ENCODE measurements at regions not wholly inside any gene's neighbourhood (a gene's known extent, or its start where the extent isn't known, plus 50 kb on each side); places are given as distances from the start of the nearest gene placed in this dataset.

DNA sequence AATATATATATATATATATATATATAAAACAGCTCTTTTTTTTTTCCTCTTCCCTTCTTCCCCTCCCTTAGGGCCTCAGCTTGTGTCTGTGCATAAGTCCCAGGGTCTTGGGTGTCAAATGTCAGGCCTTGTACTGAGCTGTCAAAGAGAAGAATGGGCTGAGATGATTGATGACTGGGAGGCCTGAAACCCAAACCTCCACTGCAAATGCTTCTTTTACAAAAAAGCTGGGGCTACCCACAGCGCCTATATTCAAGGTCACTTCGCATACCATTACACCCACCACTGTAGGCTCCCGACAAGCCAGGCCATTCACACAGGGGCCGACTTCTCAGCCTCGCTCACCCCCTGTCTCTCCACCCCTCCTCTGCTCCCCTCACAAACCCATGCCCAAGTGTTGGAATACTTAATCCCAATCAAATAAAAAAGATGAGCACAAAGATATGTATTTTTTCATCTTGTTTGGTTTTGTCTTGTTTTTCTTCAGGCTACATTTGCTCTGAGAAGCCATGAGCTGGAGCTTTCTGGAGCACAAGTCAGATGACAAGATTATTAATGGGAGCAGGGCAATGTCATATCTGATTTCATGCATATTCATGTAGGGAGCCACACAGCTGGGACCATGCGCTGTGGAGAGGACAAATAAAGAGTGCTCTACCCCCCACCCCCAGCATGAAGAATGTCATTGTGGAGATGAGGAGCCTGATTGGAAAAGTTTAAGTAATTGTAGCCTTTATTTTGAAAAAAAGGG is 614.4 kb upstream of the NR2F2 start:
- intact Hi-C loops (cut with DNase I): no loop called here
- DNase-seq: no peak
- ATAC-seq: no peak

DNA sequence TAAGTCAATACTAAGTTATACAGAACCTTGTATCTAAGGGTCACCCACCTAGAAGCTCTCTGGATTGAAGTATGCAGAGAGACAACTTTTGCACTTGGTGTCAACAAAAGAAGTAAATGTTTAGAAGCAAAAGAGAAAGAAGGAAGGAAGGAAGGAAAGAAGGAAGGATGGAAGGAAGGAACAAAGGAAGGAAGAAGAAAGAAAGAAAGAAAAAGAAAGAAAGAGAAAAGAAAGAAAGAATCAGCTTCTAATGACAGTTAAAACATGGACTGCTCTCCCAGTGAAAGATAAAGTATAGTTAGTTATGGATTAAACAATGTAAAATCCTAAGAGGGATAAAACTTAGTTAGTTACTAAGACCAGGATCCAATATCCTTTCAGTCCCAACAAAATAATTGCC is 613.8 kb upstream of the NR2F2 start:
- ATAC-seq (no peak), DNase-seq (no peak)
- intact Hi-C loops (cut with DNase I): no loop called here

GRCh38 chr15:95718441-95718840 is 612.1 kb upstream of the NR2F2 start:
- ATAC-seq (peak; percentile 82 to 97), DNase-seq (peak; percentile 41)
- intact Hi-C loops (cut with DNase I): no loop called here

DNA sequence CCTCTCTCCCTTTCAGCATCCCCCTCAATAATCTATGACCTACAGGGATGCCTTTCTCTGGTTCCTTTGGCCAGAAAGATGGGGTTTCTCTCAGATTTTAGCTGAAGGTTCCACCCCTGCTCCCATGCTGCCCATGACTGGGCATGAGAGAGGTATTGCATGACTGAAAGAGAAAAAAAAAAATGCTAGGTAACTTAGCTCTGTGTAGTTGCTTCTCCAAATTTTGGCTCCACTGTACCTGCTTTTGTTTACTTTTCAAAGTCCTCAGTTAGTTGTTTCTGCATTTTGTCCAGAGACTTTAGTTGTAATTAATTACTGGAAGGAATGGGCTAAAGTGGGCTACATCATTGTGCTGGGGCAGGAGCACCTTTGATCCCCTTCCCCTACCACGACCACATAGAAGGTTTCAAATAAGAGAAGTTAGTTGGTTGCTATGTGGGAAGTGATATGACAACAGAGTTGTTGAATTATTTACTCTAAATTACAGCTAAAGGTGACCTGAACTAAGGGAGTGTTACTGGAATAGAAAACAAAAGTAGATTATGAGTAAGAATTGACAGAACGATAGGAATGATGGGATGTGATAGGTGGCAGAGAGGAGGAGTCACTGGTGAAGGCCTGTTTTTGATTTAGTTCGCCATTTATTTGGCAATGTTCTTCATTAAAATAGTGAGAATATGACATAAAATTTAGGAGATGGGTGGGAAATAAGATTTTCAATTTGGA is 605.4 kb upstream of the NR2F2 start:
- DNase-seq (no peak), ATAC-seq (no peak)
- intact Hi-C loops (cut with DNase I): no loop called here

- intact Hi-C loops (cut with DNase I): no loop called here
- no peak for ATAC-seq
Observed at GRCh38 chr15:95726891-95727290, 603.6 kb upstream of the NR2F2 start.

GRCh38 chr15:95733931-95734330 is 596.6 kb upstream of the NR2F2 start:
- DNase-seq: no peak
- ATAC-seq: no peak
- intact Hi-C loops (cut with DNase I): no loop called here

More at GRCh38 chr15:95726891-95727290, 603.6 kb upstream of the NR2F2 start:
- no peak for DNase-seq

- DNase-seq (no peak), ATAC-seq (peak in 1 of 2 donors; percentile 42)
- intact Hi-C loops (cut with DNase I): no loop called here
Observed at GRCh38 chr15:95734422-95735316, 595.8 kb upstream of the NR2F2 start.

DNA sequence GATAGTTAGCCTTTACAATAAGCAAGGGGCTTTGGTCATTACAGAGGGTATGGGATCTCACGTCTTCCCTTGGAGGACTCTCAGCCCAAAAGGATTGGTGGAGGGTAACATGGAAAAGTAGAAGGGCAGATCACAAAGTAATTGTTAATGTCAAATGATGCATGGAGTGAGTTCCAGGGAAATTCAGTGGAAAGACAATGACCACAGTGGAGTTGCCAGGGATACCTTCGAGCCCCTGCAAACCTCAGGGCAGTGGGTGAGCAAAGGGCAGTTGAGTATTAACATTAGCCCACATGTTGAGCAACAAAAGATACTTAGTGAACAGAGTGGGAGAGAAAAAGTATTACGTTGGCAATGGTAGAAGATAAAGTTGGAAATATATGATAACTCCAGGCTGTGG is 593.4 kb upstream of the NR2F2 start:
- ATAC-seq (no peak), DNase-seq (no peak)
- intact Hi-C loops (cut with DNase I): no loop called here

DNA sequence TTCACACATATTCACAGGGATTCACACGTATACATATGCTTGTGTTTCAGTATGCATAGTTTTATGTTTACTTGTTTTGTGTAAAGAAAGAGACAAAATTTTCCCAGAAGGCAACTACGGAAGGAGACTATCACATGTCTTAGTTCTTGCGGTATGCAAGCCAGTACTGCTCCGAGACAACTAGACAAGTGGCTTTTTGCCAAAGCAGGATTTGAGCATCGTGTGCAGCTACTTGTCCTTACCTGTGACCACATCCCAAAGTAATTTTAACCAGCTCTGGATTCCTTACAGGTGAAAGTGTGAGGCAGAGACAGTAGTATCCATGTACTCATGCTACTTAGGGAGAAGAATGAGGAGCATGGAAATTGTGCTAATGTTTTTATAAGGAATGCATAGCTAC is 591.4 kb upstream of the NR2F2 start:
- intact Hi-C loops (cut with DNase I): no loop called here
- no peak for ATAC-seq

GRCh38 chr15:95741830-95742229 is 588.7 kb upstream of the NR2F2 start:
- DNase-seq (no peak), ATAC-seq (no peak)
- intact Hi-C loops (cut with DNase I): no loop called here

More for the DNA sequence above, 591.4 kb upstream of the NR2F2 start:
- no peak for DNase-seq

DNA sequence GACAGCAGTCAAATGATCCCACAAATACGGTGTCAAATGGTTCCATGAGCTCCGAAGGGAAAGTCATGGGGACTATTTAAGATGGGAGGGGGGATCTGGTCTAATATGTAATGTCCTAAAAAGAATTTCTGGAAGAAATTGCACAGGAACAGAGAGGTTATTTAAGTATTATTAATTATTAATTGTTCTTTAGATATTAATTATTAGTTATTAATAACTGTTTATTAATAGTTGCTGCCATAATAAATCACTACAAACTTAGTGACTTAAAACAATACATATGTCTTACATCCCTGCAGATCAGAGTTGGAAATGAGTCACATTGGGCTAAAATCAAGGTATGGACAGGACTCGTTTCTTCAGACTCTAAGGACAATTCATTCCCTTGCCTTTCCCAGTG is 588.2 kb upstream of the NR2F2 start:
- DNase-seq: no peak
- intact Hi-C loops (cut with DNase I): no loop called here
- no peak for ATAC-seq

DNA sequence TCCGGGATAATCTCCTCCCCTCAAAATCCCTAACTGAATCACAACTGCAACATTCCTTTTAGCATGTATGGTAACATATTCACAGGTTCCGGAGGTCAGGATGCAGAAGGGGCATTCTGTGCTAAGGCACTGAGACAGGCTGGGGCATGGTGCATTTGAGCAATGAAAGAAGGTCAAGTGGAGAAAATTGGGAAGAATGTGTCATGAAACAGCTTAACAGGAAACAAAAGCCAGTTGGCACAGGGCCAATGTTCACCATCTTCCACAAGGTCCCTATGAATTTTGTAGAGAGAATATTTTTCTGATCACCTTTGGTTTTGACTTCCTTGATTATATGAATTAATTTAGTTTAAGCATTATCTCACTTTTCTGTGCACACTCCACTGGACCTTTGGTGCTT is 587.7 kb upstream of the NR2F2 start:
- DNase-seq: no peak

DNA sequence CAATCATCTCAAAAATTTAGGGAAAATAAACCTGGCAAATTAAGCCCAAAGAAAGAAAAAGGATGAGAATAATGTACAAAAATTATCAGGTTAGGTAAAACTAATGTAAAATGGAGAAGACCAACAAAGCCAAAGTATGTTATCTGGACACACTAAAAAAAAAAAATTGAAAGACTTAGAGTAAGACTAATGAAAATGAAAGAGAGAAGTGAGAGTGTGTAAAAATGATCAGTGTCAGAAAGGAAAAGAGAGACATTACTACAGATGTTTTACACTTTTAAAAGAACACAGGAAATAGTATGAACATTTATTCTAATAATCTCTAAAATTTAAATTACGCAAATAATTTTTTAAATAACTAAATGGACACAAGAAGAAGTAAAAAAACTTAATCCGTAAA is 573.3 kb upstream of the NR2F2 start:
- intact Hi-C loops (cut with DNase I): loop anchor here in 1 of 2 donors (10.0 kb wide), 1 partner anchor 558 kb away; no protein-coding TSS in a partner anchor
- no peak for ATAC-seq
- no peak for DNase-seq

More for the DNA sequence above, 587.7 kb upstream of the NR2F2 start:
- intact Hi-C loops (cut with DNase I): no loop called here
- no peak for ATAC-seq

DNA sequence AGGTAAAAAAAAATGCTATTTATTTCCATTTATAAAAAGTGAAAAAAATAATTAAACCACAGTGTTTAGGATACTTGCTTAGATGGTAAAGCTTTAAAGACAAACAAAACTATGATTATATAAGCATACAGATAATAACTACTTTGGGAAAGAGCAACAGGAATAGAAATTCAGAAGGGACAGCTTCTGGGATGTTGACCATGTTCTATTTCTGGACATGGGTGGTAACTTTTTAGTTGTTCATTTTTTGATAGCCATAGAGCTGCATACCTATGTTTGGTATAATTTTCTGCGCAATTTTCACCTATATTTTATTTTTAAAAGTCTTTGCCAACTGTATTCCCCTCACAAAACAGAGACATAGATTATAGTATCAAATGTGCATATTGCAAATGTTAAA is 572.0 kb upstream of the NR2F2 start:
- DNase-seq (no peak), ATAC-seq (no peak)
- intact Hi-C loops (cut with DNase I): loop anchor here in 1 of 2 donors (10.0 kb wide), 1 partner anchor 556 kb away; no protein-coding TSS in a partner anchor

- no peak for DNase-seq
- intact Hi-C loops (cut with DNase I): loop anchor here in 1 of 2 donors (10.0 kb wide), 1 partner anchor 556 kb away; no protein-coding TSS in a partner anchor
- no peak for ATAC-seq
Observed at GRCh38 chr15:95758851-95759250, 571.6 kb upstream of the NR2F2 start.

- ATAC-seq (no peak), DNase-seq (peak; percentile 31)
- intact Hi-C loops (cut with DNase I): no loop called here
Observed at GRCh38 chr15:95760508-95760907, 570.0 kb upstream of the NR2F2 start.

DNA sequence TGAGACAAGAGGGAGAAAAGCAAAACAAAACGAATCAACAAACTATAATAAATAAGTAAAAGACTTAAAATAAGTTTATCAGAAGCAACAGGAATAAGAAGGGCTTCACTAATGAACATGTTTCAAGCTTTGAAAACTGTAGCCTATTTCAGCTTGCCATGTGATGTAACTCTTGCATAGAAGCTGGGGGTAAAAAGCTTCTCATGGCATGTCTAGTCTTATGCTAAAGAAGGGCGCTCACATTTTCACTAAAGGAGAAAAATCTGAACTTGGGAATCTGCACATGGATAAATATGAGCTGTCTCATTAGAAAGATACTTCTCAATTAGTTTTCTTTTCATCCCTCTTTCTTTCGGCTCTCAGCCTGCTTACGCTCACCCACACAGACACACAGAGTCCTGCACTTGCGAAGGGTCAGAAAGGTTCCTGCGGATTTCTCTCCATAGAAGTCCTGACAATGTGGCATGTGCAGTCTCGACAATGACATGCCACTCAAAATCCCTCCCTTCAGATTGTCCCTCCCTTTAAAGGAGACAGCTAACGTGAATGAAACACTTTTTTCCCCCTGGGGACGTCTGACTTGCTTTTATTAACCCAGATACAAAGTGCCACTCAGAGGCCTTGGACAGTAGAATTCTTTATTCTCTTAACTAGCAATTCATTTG is 568.9 kb upstream of the NR2F2 start:
- intact Hi-C loops (cut with DNase I): no loop called here
- DNase-seq (no peak), ATAC-seq (peak; percentile 51 to 70)

GRCh38 chr15:95763426-95763825 is 567.1 kb upstream of the NR2F2 start:
- intact Hi-C loops (cut with DNase I): no loop called here
- ATAC-seq: no peak

DNA sequence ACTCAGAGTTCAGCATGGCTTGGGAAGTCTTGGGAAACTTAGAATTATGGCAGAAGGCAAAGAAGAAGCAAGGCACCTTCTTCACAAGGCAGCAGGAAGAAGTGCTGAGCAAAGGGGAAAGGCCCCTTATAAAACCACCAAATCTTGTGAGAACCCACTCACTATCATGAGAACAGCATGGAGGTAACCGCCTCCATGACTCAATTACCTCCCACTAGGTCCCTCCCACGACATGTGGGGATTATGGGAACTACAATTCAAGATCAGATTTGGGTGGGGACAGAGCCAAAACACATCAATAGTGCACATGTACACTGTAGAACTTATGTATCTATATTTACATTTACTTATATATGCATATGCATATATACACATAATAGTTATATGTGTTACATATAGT is 565.3 kb upstream of the NR2F2 start:
- intact Hi-C loops (cut with DNase I): no loop called here
- ATAC-seq (no peak), DNase-seq (no peak)

More at GRCh38 chr15:95763426-95763825, 567.1 kb upstream of the NR2F2 start:
- DNase-seq: no peak

Data from left cardiac atrium (tissue), 4 donors.